ENCODE measurements at regions not wholly inside any gene's neighbourhood (a gene's known extent, or its start where the extent isn't known, plus 50 kb on each side); places are given as distances from the start of the nearest gene placed in this dataset.

- peaks cover 2% of the 10 kb centered on the region; the same call in 1 of the 2 replicates for H3K36me3 Mint-ChIP-seq
- CTCF ChIA-PET, result interaction anchor here (0.6 to 1.0 kb wide), 3 partner anchors 12 to 62 kb away, joined by 3 to 5 read pairs (median 4); no protein-coding TSS in a partner anchor
- H3K27me3 Mint-ChIP-seq (ENCODE audit: low read depth), result no peaks in the 10 kb centered on the region; the same call in 1 of the 2 replicates
- peaks cover 9% of the 10 kb centered on the region for H3K9me3 Mint-ChIP-seq
- POLR2A ChIA-PET, result no interaction called here
- TF ChIP-seq MXD4 (CRISPR knock-in tag; IDR thresholded peaks at IDR 0.05; ENCODE audit: borderline replicate concordance) (no peak), GTF2I (CRISPR knock-in tag; conservative IDR thresholded peaks at IDR 0.05) (no peak), IRF2 (CRISPR knock-in tag; IDR thresholded peaks at IDR 0.05; ENCODE audit: borderline replicate concordance, low read depth) (no peak), TEAD1 (CRISPR knock-in tag; IDR thresholded peaks at IDR 0.05) (no peak), ESRRA (CRISPR knock-in tag; IDR thresholded peaks at IDR 0.05; ENCODE audit: borderline replicate concordance) (no peak), SOX15 (CRISPR knock-in tag; IDR thresholded peaks at IDR 0.05) (no peak), ZNF416 (CRISPR knock-in tag; IDR thresholded peaks at IDR 0.05) (no peak), CREM (CRISPR knock-in tag; IDR thresholded peaks at IDR 0.05) (no peak)
- TF ChIP-seq, protein P1, sequence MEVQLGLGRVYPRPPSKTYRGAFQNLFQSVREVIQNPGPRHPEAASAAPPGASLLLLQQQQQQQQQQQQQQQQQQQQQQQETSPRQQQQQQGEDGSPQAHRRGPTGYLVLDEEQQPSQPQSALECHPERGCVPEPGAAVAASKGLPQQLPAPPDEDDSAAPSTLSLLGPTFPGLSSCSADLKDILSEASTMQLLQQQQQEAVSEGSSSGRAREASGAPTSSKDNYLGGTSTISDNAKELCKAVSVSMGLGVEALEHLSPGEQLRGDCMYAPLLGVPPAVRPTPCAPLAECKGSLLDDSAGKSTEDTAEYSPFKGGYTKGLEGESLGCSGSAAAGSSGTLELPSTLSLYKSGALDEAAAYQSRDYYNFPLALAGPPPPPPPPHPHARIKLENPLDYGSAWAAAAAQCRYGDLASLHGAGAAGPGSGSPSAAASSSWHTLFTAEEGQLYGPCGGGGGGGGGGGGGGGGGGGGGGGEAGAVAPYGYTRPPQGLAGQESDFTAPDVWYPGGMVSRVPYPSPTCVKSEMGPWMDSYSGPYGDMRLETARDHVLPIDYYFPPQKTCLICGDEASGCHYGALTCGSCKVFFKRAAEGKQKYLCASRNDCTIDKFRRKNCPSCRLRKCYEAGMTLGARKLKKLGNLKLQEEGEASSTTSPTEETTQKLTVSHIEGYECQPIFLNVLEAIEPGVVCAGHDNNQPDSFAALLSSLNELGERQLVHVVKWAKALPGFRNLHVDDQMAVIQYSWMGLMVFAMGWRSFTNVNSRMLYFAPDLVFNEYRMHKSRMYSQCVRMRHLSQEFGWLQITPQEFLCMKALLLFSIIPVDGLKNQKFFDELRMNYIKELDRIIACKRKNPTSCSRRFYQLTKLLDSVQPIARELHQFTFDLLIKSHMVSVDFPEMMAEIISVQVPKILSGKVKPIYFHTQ (CRISPR knock-in tag; IDR thresholded peaks at IDR 0.05), result no peak
- TF ChIP-seq, protein P2, sequence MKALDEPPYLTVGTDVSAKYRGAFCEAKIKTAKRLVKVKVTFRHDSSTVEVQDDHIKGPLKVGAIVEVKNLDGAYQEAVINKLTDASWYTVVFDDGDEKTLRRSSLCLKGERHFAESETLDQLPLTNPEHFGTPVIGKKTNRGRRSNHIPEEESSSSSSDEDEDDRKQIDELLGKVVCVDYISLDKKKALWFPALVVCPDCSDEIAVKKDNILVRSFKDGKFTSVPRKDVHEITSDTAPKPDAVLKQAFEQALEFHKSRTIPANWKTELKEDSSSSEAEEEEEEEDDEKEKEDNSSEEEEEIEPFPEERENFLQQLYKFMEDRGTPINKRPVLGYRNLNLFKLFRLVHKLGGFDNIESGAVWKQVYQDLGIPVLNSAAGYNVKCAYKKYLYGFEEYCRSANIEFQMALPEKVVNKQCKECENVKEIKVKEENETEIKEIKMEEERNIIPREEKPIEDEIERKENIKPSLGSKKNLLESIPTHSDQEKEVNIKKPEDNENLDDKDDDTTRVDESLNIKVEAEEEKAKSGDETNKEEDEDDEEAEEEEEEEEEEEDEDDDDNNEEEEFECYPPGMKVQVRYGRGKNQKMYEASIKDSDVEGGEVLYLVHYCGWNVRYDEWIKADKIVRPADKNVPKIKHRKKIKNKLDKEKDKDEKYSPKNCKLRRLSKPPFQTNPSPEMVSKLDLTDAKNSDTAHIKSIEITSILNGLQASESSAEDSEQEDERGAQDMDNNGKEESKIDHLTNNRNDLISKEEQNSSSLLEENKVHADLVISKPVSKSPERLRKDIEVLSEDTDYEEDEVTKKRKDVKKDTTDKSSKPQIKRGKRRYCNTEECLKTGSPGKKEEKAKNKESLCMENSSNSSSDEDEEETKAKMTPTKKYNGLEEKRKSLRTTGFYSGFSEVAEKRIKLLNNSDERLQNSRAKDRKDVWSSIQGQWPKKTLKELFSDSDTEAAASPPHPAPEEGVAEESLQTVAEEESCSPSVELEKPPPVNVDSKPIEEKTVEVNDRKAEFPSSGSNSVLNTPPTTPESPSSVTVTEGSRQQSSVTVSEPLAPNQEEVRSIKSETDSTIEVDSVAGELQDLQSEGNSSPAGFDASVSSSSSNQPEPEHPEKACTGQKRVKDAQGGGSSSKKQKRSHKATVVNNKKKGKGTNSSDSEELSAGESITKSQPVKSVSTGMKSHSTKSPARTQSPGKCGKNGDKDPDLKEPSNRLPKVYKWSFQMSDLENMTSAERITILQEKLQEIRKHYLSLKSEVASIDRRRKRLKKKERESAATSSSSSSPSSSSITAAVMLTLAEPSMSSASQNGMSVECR (CRISPR knock-in tag; IDR thresholded peaks at IDR 0.05; ENCODE audit: borderline replicate concordance), result no peak
- TF ChIP-seq, protein P3, sequence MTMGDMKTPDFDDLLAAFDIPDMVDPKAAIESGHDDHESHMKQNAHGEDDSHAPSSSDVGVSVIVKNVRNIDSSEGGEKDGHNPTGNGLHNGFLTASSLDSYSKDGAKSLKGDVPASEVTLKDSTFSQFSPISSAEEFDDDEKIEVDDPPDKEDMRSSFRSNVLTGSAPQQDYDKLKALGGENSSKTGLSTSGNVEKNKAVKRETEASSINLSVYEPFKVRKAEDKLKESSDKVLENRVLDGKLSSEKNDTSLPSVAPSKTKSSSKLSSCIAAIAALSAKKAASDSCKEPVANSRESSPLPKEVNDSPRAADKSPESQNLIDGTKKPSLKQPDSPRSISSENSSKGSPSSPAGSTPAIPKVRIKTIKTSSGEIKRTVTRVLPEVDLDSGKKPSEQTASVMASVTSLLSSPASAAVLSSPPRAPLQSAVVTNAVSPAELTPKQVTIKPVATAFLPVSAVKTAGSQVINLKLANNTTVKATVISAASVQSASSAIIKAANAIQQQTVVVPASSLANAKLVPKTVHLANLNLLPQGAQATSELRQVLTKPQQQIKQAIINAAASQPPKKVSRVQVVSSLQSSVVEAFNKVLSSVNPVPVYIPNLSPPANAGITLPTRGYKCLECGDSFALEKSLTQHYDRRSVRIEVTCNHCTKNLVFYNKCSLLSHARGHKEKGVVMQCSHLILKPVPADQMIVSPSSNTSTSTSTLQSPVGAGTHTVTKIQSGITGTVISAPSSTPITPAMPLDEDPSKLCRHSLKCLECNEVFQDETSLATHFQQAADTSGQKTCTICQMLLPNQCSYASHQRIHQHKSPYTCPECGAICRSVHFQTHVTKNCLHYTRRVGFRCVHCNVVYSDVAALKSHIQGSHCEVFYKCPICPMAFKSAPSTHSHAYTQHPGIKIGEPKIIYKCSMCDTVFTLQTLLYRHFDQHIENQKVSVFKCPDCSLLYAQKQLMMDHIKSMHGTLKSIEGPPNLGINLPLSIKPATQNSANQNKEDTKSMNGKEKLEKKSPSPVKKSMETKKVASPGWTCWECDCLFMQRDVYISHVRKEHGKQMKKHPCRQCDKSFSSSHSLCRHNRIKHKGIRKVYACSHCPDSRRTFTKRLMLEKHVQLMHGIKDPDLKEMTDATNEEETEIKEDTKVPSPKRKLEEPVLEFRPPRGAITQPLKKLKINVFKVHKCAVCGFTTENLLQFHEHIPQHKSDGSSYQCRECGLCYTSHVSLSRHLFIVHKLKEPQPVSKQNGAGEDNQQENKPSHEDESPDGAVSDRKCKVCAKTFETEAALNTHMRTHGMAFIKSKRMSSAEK (CRISPR knock-in tag; IDR thresholded peaks at IDR 0.05; ENCODE audit: borderline replicate concordance), result no peak
- DNase-seq (ENCODE audit: low spot score), result no peak
- no peak overlapping the region for H3K27ac Mint-ChIP-seq
- H3K4me1 Mint-ChIP-seq, result 0 out of 2 replicates have a peak, but pooled peaks cover 3% of the 10 kb centered on the region
- no peak overlapping the region for H3K4me3 Mint-ChIP-seq
- ATAC-seq, result no peak
These were observed 121.1 kb upstream of the XYLT1 start for GRCh38 chr16:17591655-17592405.

All from WTC11 (cell line).